ENCODE measurements at regions not wholly inside any gene's neighbourhood (a gene's known extent, or its start where the extent isn't known, plus 50 kb on each side); places are given as distances from the start of the nearest gene placed in this dataset.
A peak's percentile ranks its signal among the peaks of the same experiment; 100 is the strongest.
"Not testable (repeated sequence)": the region's sequence is repeated elsewhere in the genome, so short reads cannot be mapped to it uniquely, and the experiment has no call there.

- WGBS, 2 donors (ENCODE audit: low coverage in 1 of 2), result 87 to 93% methylated on average over 3 to 14 of the region's 14 CpGs
- Histone ChIP-seq H3K4me1 (no peaks in the 10 kb centered on the region), H3K36me3 (no peaks in the 10 kb centered on the region), H3K27me3 (no peaks in the 10 kb centered on the region), H3K27ac (no peak overlapping the region), H3K9me3 (no peaks in the 10 kb centered on the region), H3K4me3 (no peak overlapping the region)
- DNase-seq, result no peak
- intact Hi-C loops (cut with DNase I; ENCODE audit: low total_unique reads), result no loop called here
- TF ChIP-seq CTCF (IDR thresholded peaks at IDR 0.05) (no peak), EP300 (IDR thresholded peaks at IDR 0.05; ENCODE audit: low read depth) (no peak), POLR2AphosphoS5 (IDR thresholded peaks at IDR 0.05) (no peak), POLR2A (IDR thresholded peaks at IDR 0.05) (no peak)
- in situ Hi-C loops (cut with MboI; ENCODE audit: low pct_ligation_motif_present in 1 of 4, low pct_unique_long_range_greater_than_20kb in 1 of 4, low sequenced_read_pairs in 3 of 4), result no loop called here
Observed at GRCh38 chr18:77403969-77404535, 154.4 kb downstream of the GALR1 start.

GRCh38 chr18:77405096-77405495, 155.4 kb downstream of the GALR1 start:
- no peak for DNase-seq
- Histone ChIP-seq H3K9me3 (no peaks in the 10 kb centered on the region), H3K36me3 (no peaks in the 10 kb centered on the region), H3K27ac (no peak overlapping the region), H3K4me3 (no peak overlapping the region), H3K4me1 (no peaks in the 10 kb centered on the region), H3K27me3 (no peaks in the 10 kb centered on the region)
- intact Hi-C loops (cut with DNase I; ENCODE audit: low total_unique reads), result no loop called here
- 83 to 100% methylated on average over 3 to 11 of the region's 11 CpGs for WGBS, 2 donors (ENCODE audit: low coverage in 1 of 2)
- in situ Hi-C loops (cut with MboI; ENCODE audit: low pct_ligation_motif_present in 1 of 4, low pct_unique_long_range_greater_than_20kb in 1 of 4, low sequenced_read_pairs in 3 of 4), result no loop called here
- TF ChIP-seq POLR2A (IDR thresholded peaks at IDR 0.05) (no peak), CTCF (IDR thresholded peaks at IDR 0.05) (no peak)

- Histone ChIP-seq H3K4me3 (no peak overlapping the region), H3K4me1 (no peaks in the 10 kb centered on the region), H3K27me3 (no peaks in the 10 kb centered on the region), H3K27ac (no peak overlapping the region), H3K9me3 (no peaks in the 10 kb centered on the region), H3K36me3 (no peaks in the 10 kb centered on the region)
- in situ Hi-C loops (cut with MboI; ENCODE audit: low pct_ligation_motif_present in 1 of 4, low pct_unique_long_range_greater_than_20kb in 1 of 4, low sequenced_read_pairs in 3 of 4), result no loop called here
- TF ChIP-seq EP300 (IDR thresholded peaks at IDR 0.05; ENCODE audit: low read depth) (no peak), CTCF (IDR thresholded peaks at IDR 0.05) (no peak), POLR2A (IDR thresholded peaks at IDR 0.05) (no peak), POLR2AphosphoS5 (IDR thresholded peaks at IDR 0.05) (no peak)
- no peak for DNase-seq
- intact Hi-C loops (cut with DNase I; ENCODE audit: low total_unique reads), result no loop called here
- WGBS, 2 donors (ENCODE audit: low coverage in 1 of 2), result 61 to 62% methylated on average over 6 of the region's 6 CpGs
Observed at GRCh38 chr18:77407733-77408132, 158.1 kb downstream of the GALR1 start.

GRCh38 chr18:77421546-77421945, 171.9 kb downstream of the GALR1 start:
- intact Hi-C loops (cut with DNase I; ENCODE audit: low total_unique reads); DNase-seq; H3K4me1 ChIP-seq; H3K9me3 ChIP-seq; in situ Hi-C loops (cut with MboI; ENCODE audit: low pct_ligation_motif_present in 1 of 4, low pct_unique_long_range_greater_than_20kb in 1 of 4, low sequenced_read_pairs in 3 of 4); H3K27ac ChIP-seq; H3K27me3 ChIP-seq; H3K36me3 ChIP-seq: not testable (repeated sequence)
- 64 to 94% methylated on average over 6 to 28 of the region's 28 CpGs for WGBS, 2 donors (ENCODE audit: low coverage in 1 of 2)
- peak overlapping the region in 1 of 4 donors; percentile 12 for H3K4me3 ChIP-seq
